NCI-H524 treated with DMSO at 0.1 percent for 48 hours (cell line): ENCODE measurements at regions not wholly inside any gene's neighbourhood (a gene's known extent, or its start where the extent isn't known, plus 50 kb on each side); places are given as distances from the start of the nearest gene placed in this dataset.
"Not testable (repeated sequence)": the region's sequence is repeated elsewhere in the genome, so short reads cannot be mapped to it uniquely, and the experiment has no call there.

Source experiments
- DNase-seq: peaks from one replicate; lab custom pipeline; 2025; lab: John Stamatoyannopoulos, UW

DNA sequence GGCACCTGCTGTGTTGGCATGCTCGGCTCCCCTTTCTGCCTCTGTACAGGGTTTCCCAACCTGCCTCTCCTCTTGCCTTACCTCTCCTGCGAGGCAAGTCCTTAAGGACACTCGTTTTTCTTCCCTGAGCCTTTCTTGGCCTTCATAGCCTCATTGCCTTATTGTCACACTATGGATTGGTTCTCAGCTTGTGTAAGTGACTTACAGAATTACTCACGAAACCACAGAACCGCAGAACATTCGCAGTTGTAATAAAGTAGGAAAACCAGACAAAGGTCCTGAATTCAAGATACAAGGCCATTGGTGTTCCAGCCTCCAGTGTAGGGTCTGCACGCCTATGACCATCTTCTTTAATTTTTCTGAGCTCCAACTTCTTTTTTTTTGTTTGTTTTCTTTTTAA lies 317.6 kb upstream of the SMIM21 start:
- DNase-seq = no peak

- no peak for DNase-seq
Observed at GRCh38 chr18:75742516-75742915, 315.0 kb upstream of the SMIM21 start.

GRCh38 chr18:75739682-75740081 lies 312.2 kb upstream of the SMIM21 start:
- no peak for DNase-seq

DNA sequence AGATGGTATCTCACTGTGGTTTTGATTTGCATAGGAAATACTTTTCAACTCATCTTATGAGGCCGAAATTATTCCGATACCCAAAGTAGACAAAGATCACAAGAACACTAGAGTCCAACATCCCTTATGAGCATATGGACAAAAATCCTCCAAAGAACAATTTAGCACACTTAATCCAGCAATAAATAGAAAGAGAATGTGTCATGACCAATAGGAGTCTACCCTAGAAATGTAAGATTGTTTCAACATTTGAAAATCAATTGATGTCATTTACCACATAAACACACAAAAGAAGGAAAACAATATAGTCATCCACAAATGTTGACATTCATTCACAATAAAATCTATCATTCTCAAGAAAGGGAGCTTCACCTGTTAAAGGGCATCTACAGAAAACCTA lies 307.8 kb upstream of the SMIM21 start:
- no peak for DNase-seq

GRCh38 chr18:75730249-75730648 lies 302.7 kb upstream of the SMIM21 start:
- no peak for DNase-seq

GRCh38 chr18:75728621-75729020 lies 301.1 kb upstream of the SMIM21 start:
- DNase-seq = no peak

DNA sequence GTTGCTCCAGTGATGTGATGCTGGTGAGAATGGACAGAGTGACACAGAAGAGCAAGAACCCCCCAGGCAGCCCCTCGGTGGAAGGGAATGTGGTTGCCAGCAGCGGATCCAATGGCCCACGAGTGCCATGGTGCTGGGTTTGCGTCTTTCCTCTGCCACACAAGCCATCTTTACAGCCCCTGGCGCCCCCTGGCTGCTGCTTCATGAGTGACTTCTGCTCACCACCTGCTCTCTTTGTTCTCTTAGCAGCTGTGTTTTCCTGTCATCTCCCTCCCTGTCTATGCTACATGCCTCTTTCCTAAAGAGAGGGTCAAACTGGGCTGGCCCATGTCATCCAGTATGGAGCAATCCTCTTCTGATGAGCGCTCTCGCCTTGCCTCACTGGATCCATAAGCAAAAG lies 300.0 kb upstream of the SMIM21 start:
- DNase-seq = no peak

- no peak for DNase-seq
Observed at GRCh38 chr18:75723521-75724340, 296.2 kb upstream of the SMIM21 start.

DNA sequence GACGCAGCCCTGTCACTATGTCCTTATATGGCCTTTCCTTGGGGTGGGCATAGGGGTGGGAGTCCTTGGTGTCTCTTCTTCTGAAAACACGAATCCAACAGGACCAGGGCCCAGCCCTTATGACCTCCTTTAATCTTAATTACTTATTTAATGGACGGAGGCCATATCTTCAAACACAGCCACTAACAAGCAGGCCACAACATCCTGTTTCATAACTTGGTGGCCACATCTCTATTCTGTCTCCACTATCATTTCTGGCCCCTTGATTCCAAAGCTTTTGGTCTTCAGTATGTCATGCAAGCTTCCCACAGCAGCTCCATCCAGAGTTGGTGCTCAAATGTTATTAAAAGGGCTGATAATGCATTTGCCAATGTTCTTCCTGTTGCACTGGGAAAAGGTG lies 287.3 kb upstream of the SMIM21 start:
- DNase-seq = no peak

GRCh38 chr18:75712124-75712867 lies 284.8 kb upstream of the SMIM21 start:
- not testable (repeated sequence) for DNase-seq

GRCh38 chr18:75700561-75700960 lies 273.1 kb upstream of the SMIM21 start:
- DNase-seq = no peak

- DNase-seq = no peak
Observed at GRCh38 chr18:75698861-75699260, 271.4 kb upstream of the SMIM21 start.

GRCh38 chr18:75697493-75697892 lies 270.0 kb upstream of the SMIM21 start:
- DNase-seq = no peak

DNA sequence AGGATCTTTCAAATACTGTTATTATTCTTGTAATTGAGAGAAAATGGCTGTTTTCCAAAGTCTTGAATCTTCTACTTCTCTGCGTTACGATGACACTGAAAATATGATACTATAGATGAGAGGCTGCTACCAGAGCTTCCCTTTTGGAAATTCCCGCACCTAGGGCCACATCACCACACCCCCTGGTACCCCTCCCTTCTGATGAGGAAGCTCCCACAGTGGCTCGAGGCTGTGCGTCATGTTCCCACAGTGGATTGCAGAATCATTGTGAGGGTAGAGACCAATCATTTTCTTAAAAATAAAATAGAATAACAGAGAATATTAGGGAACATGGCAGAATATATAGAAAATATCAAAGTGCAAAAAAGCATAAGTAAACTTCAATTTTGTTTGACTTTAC lies 268.9 kb upstream of the SMIM21 start:
- DNase-seq = no peak

DNA sequence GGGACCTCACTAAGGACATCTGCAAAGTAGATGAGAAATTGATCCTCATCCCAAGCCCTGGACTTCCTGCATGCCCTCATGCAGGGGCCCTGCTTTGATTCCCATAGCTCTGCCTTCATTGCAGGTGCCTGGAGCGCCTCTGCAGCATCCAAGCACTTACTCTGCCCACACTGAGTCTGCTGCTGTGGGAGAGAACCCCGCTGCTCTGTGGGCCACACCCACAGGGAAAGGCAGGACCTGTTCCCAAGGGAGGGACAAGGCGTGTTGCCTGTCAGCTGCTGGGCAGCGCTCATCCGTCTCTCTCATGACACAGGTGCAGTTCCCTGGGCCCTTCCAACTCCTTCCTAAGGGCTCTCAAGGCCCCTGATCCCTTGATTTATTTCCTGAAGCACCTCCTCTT lies 266.8 kb upstream of the SMIM21 start:
- DNase-seq = no peak

DNA sequence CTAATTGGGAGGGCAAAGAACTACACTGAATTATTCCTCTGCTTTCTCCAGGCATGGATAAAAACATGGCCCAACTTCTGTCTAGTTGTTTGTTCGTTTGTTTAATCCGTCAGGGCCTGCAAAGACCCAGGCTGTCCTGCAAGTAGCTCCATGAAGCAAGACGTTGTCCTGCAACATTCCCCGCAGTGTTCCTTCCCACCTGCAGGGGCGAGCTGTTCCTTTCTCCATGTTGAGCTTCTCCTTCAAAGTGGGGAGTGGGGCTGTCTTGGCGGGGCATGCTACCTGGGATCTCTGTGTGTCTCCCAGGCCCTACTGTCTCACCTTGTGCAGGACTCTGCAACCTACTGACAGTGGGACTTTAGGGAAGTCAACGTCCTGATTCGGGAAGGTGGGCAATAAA lies 264.0 kb upstream of the SMIM21 start:
- DNase-seq = no peak

GRCh38 chr18:75690283-75690682 lies 262.8 kb upstream of the SMIM21 start:
- not testable (repeated sequence) for DNase-seq

- DNase-seq = no peak
Observed at GRCh38 chr18:75687626-75688025, 260.1 kb upstream of the SMIM21 start.

DNA sequence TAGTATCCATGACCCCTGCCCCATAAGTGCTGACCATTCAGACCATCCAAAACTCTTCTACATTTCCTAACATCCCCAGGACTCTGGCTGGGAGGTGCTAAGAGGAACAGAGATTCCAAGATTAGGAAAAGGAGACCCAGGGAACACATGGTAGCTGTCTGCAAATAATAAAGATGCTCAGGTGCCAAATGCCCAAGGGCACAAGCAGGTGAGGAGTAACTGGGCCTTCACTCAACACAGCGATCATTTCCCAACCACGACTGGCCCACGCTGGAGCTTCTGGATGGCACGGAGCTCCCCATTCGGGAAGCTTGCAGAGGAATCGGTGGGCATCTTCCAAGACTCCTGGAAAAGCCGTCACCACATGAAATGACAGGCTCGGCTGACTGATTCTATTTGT lies 255.9 kb upstream of the SMIM21 start:
- DNase-seq = no peak

- DNase-seq = no peak
Observed at GRCh38 chr18:75681538-75682115, 254.1 kb upstream of the SMIM21 start.

GRCh38 chr18:75679331-75679730 lies 251.8 kb upstream of the SMIM21 start:
- DNase-seq = no peak

GRCh38 chr18:75678627-75679026 lies 251.1 kb upstream of the SMIM21 start:
- DNase-seq = no peak
